ENCODE measurements at regions not wholly inside any gene's neighbourhood (a gene's known extent, or its start where the extent isn't known, plus 50 kb on each side); places are given as distances from the start of the nearest gene placed in this dataset.

- TF ChIP-seq CTCF (tag by site-specific recombination; IDR thresholded peaks at IDR 0.05) (no peak), ZBTB21 (tag by site-specific recombination; IDR thresholded peaks at IDR 0.05) (no peak)
These were observed 882.9 kb downstream of the TRAM1L1 start for GRCh38 chr4:116202524-116202923.
